Astrocyte (in vitro differentiated cells and primary cell): ENCODE measurements at regions not wholly inside any gene's neighbourhood (a gene's known extent, or its start where the extent isn't known, plus 50 kb on each side); places are given as distances from the start of the nearest gene placed in this dataset.

Source experiments
- CTCF ChIP-seq: IDR thresholded peaks from 2 replicates; pipeline ENCODE4 v1.5.1; 2011; ENCODE audit warnings: low read depth, mild to moderate bottlenecking, inconsistent platforms, low read length, moderate library complexity; ENCODE audit not compliant: insufficient read depth
- EZH2 ChIP-seq: IDR thresholded peaks from 2 replicates; pipeline ENCODE4 v1.6.1; 2012; ENCODE audit warnings: mild to moderate bottlenecking, low read length, inconsistent platforms; ENCODE audit not compliant: insufficient read depth

DNA sequence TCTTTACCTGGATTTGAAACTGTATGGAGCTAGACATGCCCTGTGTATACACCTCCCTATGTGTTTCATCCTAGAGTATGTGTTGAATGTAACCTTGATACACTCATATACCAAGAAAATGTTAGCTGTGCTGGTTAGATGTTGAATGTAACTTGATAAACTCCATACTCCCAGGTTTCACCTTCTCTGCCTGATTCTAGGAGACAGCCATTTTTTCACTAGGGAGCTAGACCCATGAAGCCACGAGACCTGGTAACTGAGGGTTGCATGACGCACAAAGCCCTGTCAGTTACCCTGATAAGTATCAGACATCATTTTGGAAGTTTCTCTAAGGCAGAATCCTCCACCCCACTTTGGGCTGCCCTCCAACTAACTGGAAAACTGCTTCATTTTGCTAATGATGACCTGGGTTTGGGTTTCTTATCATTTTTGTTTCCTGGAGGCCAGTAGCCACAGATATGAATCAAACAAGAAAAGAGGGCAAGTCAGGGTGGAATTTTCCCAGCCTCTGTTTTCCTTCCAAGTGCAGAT, 478.5 kb upstream of the KIF2A start:
- TF ChIP-seq CTCF (no peak), EZH2 (no peak)
